Stimulated activated naive CD8-positive, alpha-beta T cell treated with anti-CD3 and anti-CD28 coated beads, Interleukin-15, Interleukin-2, amounts not matched to agents 100 ng/mL and 50 ng/mL, for 24 hours (primary cell): ENCODE measurements at regions not wholly inside any gene's neighbourhood (a gene's known extent, or its start where the extent isn't known, plus 50 kb on each side); places are given as distances from the start of the nearest gene placed in this dataset.
"Not testable (repeated sequence)": the region's sequence is repeated elsewhere in the genome, so short reads cannot be mapped to it uniquely, and the experiment has no call there.

Experiments
- H3K27ac Mint-ChIP-seq: one replicate; pipeline ENCODE4 v1.8.0; 2021; ENCODE audit warnings: mild to moderate bottlenecking, mixed read lengths
- H3K27me3 Mint-ChIP-seq: one replicate; pipeline ENCODE4 v1.8.0; 2021; ENCODE audit warnings: mixed read lengths
- H3K36me3 Mint-ChIP-seq: one replicate; pipeline ENCODE4 v1.8.0; 2021; ENCODE audit warnings: low read depth, mixed read lengths
- H3K4me1 Mint-ChIP-seq: one replicate; pipeline ENCODE4 v1.8.0; 2021; ENCODE audit warnings: low read depth, mixed read lengths
- H3K4me3 Mint-ChIP-seq: one replicate; pipeline ENCODE4 v1.8.0; 2021; ENCODE audit warnings: mild to moderate bottlenecking, mixed read lengths
- H3K9me3 Mint-ChIP-seq: one replicate; pipeline ENCODE4 v1.8.0; 2021; ENCODE audit warnings: mixed read lengths

- Mint-ChIP-seq H3K4me3 (no peak overlapping the region), H3K4me1 (no peaks in the 10 kb centered on the region), H3K9me3 (peaks cover 3% of the 10 kb centered on the region)
These were observed 116.1 kb downstream of the RIN2 start for GRCh38 chr20:19874040-19874727.

GRCh38 chr20:19875376-19876221 lies 117.5 kb downstream of the RIN2 start:
- Mint-ChIP-seq H3K9me3 (peaks cover 3% of the 10 kb centered on the region), H3K27me3 (peaks cover 4% of the 10 kb centered on the region), H3K4me3 (no peak overlapping the region), H3K36me3 (no peaks in the 10 kb centered on the region), H3K27ac (no peak overlapping the region), H3K4me1 (no peaks in the 10 kb centered on the region)

More at GRCh38 chr20:19874040-19874727, 116.1 kb downstream of the RIN2 start:
- Mint-ChIP-seq H3K36me3 (no peaks in the 10 kb centered on the region), H3K27ac (no peak overlapping the region), H3K27me3 (peaks cover 4% of the 10 kb centered on the region)

GRCh38 chr20:19876828-19877460 lies 118.9 kb downstream of the RIN2 start:
- Mint-ChIP-seq H3K4me3 (no peak overlapping the region), H3K4me1 (no peaks in the 10 kb centered on the region), H3K27ac (no peak overlapping the region), H3K36me3 (no peaks in the 10 kb centered on the region), H3K27me3 (no peaks in the 10 kb centered on the region), H3K9me3 (peaks cover 3% of the 10 kb centered on the region)

- not testable (repeated sequence) for H3K27ac Mint-ChIP-seq, H3K9me3 Mint-ChIP-seq, H3K27me3 Mint-ChIP-seq, H3K4me3 Mint-ChIP-seq, H3K36me3 Mint-ChIP-seq, H3K4me1 Mint-ChIP-seq
These were observed 121.8 kb downstream of the RIN2 start for GRCh38 chr20:19879874-19880255.

GRCh38 chr20:19880256-19881079 lies 122.4 kb downstream of the RIN2 start:
- peaks cover 8% of the 10 kb centered on the region for H3K27me3 Mint-ChIP-seq
- no peaks in the 10 kb centered on the region for H3K36me3 Mint-ChIP-seq
- no peaks in the 10 kb centered on the region for H3K4me1 Mint-ChIP-seq
- no peak overlapping the region for H3K27ac Mint-ChIP-seq
- no peak overlapping the region for H3K4me3 Mint-ChIP-seq
- H3K9me3 Mint-ChIP-seq, result no peaks in the 10 kb centered on the region

- Mint-ChIP-seq H3K9me3 (no peaks in the 10 kb centered on the region), H3K4me1 (no peaks in the 10 kb centered on the region), H3K27me3 (peaks cover 8% of the 10 kb centered on the region), H3K4me3 (no peak overlapping the region), H3K36me3 (no peaks in the 10 kb centered on the region), H3K27ac (no peak overlapping the region)
These were observed 123.2 kb downstream of the RIN2 start for GRCh38 chr20:19881080-19881840.

GRCh38 chr20:19881990-19882389 lies 123.9 kb downstream of the RIN2 start:
- no peaks in the 10 kb centered on the region for H3K9me3 Mint-ChIP-seq
- no peak overlapping the region for H3K27ac Mint-ChIP-seq
- H3K4me1 Mint-ChIP-seq, result no peaks in the 10 kb centered on the region
- no peak overlapping the region for H3K4me3 Mint-ChIP-seq
- H3K36me3 Mint-ChIP-seq, result no peaks in the 10 kb centered on the region
- H3K27me3 Mint-ChIP-seq, result peaks cover 11% of the 10 kb centered on the region

GRCh38 chr20:19882446-19882845 lies 124.4 kb downstream of the RIN2 start:
- H3K4me1 Mint-ChIP-seq, result no peaks in the 10 kb centered on the region
- no peaks in the 10 kb centered on the region for H3K9me3 Mint-ChIP-seq
- no peaks in the 10 kb centered on the region for H3K36me3 Mint-ChIP-seq
- no peak overlapping the region for H3K27ac Mint-ChIP-seq
- H3K4me3 Mint-ChIP-seq, result no peak overlapping the region
- peaks cover 11% of the 10 kb centered on the region for H3K27me3 Mint-ChIP-seq

- H3K9me3 Mint-ChIP-seq, result no peaks in the 10 kb centered on the region
- no peak overlapping the region for H3K27ac Mint-ChIP-seq
- H3K4me3 Mint-ChIP-seq, result no peak overlapping the region
- peaks cover 18% of the 10 kb centered on the region for H3K27me3 Mint-ChIP-seq
- H3K36me3 Mint-ChIP-seq, result no peaks in the 10 kb centered on the region
- no peaks in the 10 kb centered on the region for H3K4me1 Mint-ChIP-seq
These were observed 125.4 kb downstream of the RIN2 start for GRCh38 chr20:19883501-19883900.

- H3K36me3 Mint-ChIP-seq, result no peaks in the 10 kb centered on the region
- no peaks in the 10 kb centered on the region for H3K4me1 Mint-ChIP-seq
- no peak overlapping the region for H3K4me3 Mint-ChIP-seq
- H3K27ac Mint-ChIP-seq, result no peak overlapping the region
- H3K9me3 Mint-ChIP-seq, result no peaks in the 10 kb centered on the region
- H3K27me3 Mint-ChIP-seq, result peaks cover 36% of the 10 kb centered on the region
These were observed 127.5 kb downstream of the RIN2 start for GRCh38 chr20:19885594-19885938.

GRCh38 chr20:19885939-19886660 lies 128.0 kb downstream of the RIN2 start:
- no peaks in the 10 kb centered on the region for H3K9me3 Mint-ChIP-seq
- H3K36me3 Mint-ChIP-seq, result no peaks in the 10 kb centered on the region
- H3K4me3 Mint-ChIP-seq, result no peak overlapping the region
- no peaks in the 10 kb centered on the region for H3K4me1 Mint-ChIP-seq
- H3K27ac Mint-ChIP-seq, result no peak overlapping the region
- H3K27me3 Mint-ChIP-seq, result peaks cover 39% of the 10 kb centered on the region

GRCh38 chr20:19886661-19887288 lies 128.7 kb downstream of the RIN2 start:
- Mint-ChIP-seq H3K27ac (no peak overlapping the region), H3K9me3 (no peaks in the 10 kb centered on the region), H3K27me3 (peaks cover 39% of the 10 kb centered on the region), H3K4me3 (no peak overlapping the region), H3K4me1 (no peaks in the 10 kb centered on the region), H3K36me3 (no peaks in the 10 kb centered on the region)

- H3K27me3 Mint-ChIP-seq, result peaks cover 43% of the 10 kb centered on the region
- no peak overlapping the region for H3K27ac Mint-ChIP-seq
- H3K36me3 Mint-ChIP-seq, result no peaks in the 10 kb centered on the region
- no peaks in the 10 kb centered on the region for H3K9me3 Mint-ChIP-seq
- H3K4me1 Mint-ChIP-seq, result no peaks in the 10 kb centered on the region
- H3K4me3 Mint-ChIP-seq, result no peak overlapping the region
These were observed 129.4 kb upstream of the NAA20 start for GRCh38 chr20:19887556-19888268.
